HL-60 (cell line): ENCODE measurements at regions not wholly inside any gene's neighbourhood (a gene's known extent, or its start where the extent isn't known, plus 50 kb on each side); places are given as distances from the start of the nearest gene placed in this dataset.

ENCODE experiments used
- CTCF ChIP-seq: IDR thresholded peaks from one replicate; pipeline ENCODE4 v1.5.1; 2011; ENCODE audit warnings: low read length, control low read depth, inconsistent platforms; ENCODE audit not compliant: insufficient read depth
- POLR2AphosphoS5 ChIP-seq: IDR thresholded peaks from 2 replicates; pipeline ENCODE4 v1.6.1; 2012; ENCODE audit warnings: low read depth

GRCh38 chr7:10604128-10604527, 369.5 kb upstream of the PHF14 start:
- TF ChIP-seq CTCF: no peak
- no peak for TF ChIP-seq POLR2AphosphoS5
